ENCODE measurements at regions not wholly inside any gene's neighbourhood (a gene's known extent, or its start where the extent isn't known, plus 50 kb on each side); places are given as distances from the start of the nearest gene placed in this dataset.

DNA sequence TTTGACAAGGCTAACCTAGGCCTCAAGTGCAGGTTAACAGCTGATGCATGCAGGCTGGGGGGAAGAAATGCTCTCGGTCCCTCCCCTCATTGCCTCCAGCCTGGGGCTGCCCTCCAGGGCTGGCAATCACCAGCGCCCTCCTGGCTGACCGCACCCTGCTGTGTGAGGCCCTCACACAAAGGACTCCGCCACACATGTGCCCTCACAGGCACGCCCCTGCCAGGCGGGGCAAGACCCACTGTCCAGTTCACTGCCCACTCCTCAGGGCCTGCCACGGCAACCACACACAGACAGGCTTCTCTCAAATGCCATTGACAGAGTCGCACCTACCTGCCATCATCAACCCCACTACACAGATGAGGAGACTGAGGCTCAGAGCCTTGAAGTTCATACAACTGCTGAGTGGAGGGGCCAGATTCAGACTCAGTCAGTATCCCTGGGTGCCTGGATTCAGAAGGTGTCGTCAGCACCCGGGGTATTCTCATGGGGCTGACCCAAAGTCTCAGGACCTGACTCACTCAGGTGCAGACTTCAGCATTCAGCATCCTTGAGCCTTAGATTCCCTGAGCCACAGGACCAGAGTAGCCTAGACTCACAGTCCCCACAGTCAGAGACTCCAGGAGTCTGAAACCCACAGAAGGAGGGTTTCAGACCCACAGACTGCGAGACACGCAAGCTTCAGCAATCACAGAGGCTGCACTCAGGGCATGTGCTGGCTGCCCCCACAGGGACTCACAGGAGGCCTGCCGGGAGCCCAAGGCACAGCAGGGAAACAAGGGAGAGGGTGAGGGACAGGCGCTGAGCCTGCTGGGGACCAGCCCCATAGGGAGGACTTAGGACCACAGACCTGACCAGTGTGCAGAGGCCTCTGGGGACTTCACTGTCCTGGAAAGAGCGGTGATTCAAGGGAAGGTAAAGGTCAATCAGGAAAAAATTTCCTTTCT, 458.0 kb downstream of the MATN1 start:
- Mint-ChIP-seq H3K4me3 (no peak overlapping the region), H3K36me3 (no peaks in the 10 kb centered on the region), H3K27ac (no peak overlapping the region), H3K4me1 (no peaks in the 10 kb centered on the region), H3K9me3 (no peaks in the 10 kb centered on the region), H3K27me3 (ENCODE audit: insufficient read depth, low read depth) (peaks cover 10% of the 10 kb centered on the region)
- Histone ChIP-seq H2AFZ (replicated peaks) (no peak overlapping the region), H3K9me3 (ENCODE audit: low read depth) (no peaks in the 10 kb centered on the region), H3K4me3 (no peak overlapping the region), H3K4me1 (no peaks in the 10 kb centered on the region), H3K9ac (no peak overlapping the region), H3K36me3 (no peaks in the 10 kb centered on the region), H3K27ac (no peak overlapping the region), H3K4me2 (no peak overlapping the region), H3K79me2 (ENCODE audit: low read depth) (no peaks in the 10 kb centered on the region), H3F3A (ENCODE audit: low read depth) (no peaks in the 10 kb centered on the region), H4K20me1 (ENCODE audit: low read depth) (no peaks in the 10 kb centered on the region), H3K27me3 (no peaks in the 10 kb centered on the region)
- TF ChIP-seq EZH2phosphoT487 (IDR thresholded peaks at IDR 0.05) (no peak), EZH2 (IDR thresholded peaks at IDR 0.05) (no peak)
- TF ChIP-seq, protein P1, sequence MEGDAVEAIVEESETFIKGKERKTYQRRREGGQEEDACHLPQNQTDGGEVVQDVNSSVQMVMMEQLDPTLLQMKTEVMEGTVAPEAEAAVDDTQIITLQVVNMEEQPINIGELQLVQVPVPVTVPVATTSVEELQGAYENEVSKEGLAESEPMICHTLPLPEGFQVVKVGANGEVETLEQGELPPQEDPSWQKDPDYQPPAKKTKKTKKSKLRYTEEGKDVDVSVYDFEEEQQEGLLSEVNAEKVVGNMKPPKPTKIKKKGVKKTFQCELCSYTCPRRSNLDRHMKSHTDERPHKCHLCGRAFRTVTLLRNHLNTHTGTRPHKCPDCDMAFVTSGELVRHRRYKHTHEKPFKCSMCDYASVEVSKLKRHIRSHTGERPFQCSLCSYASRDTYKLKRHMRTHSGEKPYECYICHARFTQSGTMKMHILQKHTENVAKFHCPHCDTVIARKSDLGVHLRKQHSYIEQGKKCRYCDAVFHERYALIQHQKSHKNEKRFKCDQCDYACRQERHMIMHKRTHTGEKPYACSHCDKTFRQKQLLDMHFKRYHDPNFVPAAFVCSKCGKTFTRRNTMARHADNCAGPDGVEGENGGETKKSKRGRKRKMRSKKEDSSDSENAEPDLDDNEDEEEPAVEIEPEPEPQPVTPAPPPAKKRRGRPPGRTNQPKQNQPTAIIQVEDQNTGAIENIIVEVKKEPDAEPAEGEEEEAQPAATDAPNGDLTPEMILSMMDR (IDR thresholded peaks at IDR 0.05): no peak
- no peak for DNase-seq (ENCODE audit: low spot score)

DNA sequence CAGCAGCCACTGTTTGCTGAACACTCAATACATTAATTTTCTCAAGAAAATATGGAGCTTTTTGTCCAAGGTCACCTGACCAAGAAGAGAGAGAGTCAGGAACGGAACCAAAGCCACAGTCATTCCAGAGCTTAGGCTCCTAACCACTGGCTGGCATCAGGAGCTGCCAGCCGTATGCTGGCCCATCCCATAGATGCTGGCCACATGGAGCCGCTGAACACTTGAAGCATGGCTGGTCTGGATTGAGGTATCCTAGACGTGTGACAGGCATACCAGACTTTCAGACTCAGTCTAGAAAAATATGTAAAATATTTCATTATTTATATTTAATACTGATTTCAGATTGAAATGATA, 458.7 kb downstream of the MATN1 start:
- Histone ChIP-seq H3K36me3 (no peaks in the 10 kb centered on the region), H3F3A (ENCODE audit: low read depth) (no peaks in the 10 kb centered on the region), H4K20me1 (ENCODE audit: low read depth) (no peaks in the 10 kb centered on the region), H3K9me3 (ENCODE audit: low read depth) (no peaks in the 10 kb centered on the region), H3K9ac (no peak overlapping the region), H3K4me1 (no peaks in the 10 kb centered on the region), H3K4me2 (no peak overlapping the region), H3K27ac (no peak overlapping the region), H3K27me3 (no peaks in the 10 kb centered on the region), H2AFZ (replicated peaks) (no peak overlapping the region), H3K4me3 (no peak overlapping the region), H3K79me2 (ENCODE audit: low read depth) (no peaks in the 10 kb centered on the region)
- Mint-ChIP-seq H3K27ac (no peak overlapping the region), H3K27me3 (ENCODE audit: insufficient read depth, low read depth) (peaks cover 8% of the 10 kb centered on the region), H3K4me1 (no peaks in the 10 kb centered on the region), H3K36me3 (no peaks in the 10 kb centered on the region), H3K4me3 (no peak overlapping the region), H3K9me3 (no peaks in the 10 kb centered on the region)
- DNase-seq (ENCODE audit: low spot score): no peak
- no peak for TF ChIP-seq EZH2phosphoT487 (IDR thresholded peaks at IDR 0.05)
- TF ChIP-seq EZH2 (IDR thresholded peaks at IDR 0.05): no peak
- TF ChIP-seq, protein P1 (IDR thresholded peaks at IDR 0.05): no peak

DNA sequence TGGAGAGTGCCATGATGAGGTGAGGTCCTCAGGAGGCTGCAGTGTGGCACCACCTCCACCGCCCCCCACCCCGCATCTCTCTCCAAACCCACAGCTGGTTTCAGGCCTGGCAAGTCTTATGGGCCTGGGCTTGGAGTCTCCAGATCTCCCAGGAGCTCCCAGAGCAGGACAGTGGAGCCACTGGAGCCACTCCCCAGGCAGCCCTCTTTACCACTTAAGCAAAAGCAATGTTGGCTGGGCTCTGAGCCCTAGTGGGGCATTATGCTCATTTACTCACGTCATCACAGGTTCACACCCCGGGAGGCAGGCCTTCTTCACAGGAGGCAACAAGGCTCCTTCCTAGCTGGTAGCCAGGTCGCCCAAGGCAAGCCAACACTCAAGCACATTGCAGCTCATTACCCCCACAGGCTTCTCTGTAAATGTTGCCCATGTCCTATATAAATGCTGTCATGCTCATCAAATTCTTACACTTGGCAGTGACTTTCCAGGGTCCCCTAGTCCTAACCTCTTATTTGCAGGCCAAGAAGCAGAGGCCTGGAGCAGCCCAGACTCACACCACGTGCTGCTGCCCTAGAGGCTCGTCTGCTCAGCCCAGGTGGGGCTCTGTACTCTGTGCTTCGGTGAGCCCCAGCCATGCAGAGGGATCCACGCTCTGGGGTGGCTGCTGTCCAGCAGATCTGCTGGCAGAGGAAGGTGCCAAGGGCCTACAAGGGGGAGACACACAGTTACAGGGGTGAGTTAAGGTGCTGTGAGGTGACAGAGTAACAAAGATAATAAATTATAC, 459.3 kb downstream of the MATN1 start:
- Mint-ChIP-seq H3K4me3 (no peak overlapping the region), H3K27ac (no peak overlapping the region)

More for the DNA sequence above, 459.3 kb downstream of the MATN1 start:
- Mint-ChIP-seq H3K27me3 (ENCODE audit: insufficient read depth, low read depth) (peaks cover 8% of the 10 kb centered on the region), H3K36me3 (no peaks in the 10 kb centered on the region), H3K9me3 (no peaks in the 10 kb centered on the region), H3K4me1 (peaks cover 4% of the 10 kb centered on the region)
- H2AFZ ChIP-seq (replicated peaks): no peak overlapping the region
- H3K4me3 ChIP-seq: no peak overlapping the region
- no peak for DNase-seq (ENCODE audit: low spot score)
- no peak for TF ChIP-seq EZH2phosphoT487 (IDR thresholded peaks at IDR 0.05)
- no peak for TF ChIP-seq EZH2 (IDR thresholded peaks at IDR 0.05)
- TF ChIP-seq, protein P1 (IDR thresholded peaks at IDR 0.05): no peak
- no peaks in the 10 kb centered on the region for H3K79me2 ChIP-seq (ENCODE audit: low read depth)
- H3K36me3 ChIP-seq: no peaks in the 10 kb centered on the region
- no peaks in the 10 kb centered on the region for H3F3A ChIP-seq (ENCODE audit: low read depth)
- no peak overlapping the region for H3K4me2 ChIP-seq
- H3K27me3 ChIP-seq: no peaks in the 10 kb centered on the region
- no peak overlapping the region for H3K27ac ChIP-seq
- peaks cover 3% of the 10 kb centered on the region for H3K4me1 ChIP-seq
- H3K9me3 ChIP-seq (ENCODE audit: low read depth): no peaks in the 10 kb centered on the region
- H3K9ac ChIP-seq: no peak overlapping the region
- no peaks in the 10 kb centered on the region for H4K20me1 ChIP-seq (ENCODE audit: low read depth)

Data from neural progenitor cell (in vitro differentiated cells).